ENCODE measurements at regions not wholly inside any gene's neighbourhood (a gene's known extent, or its start where the extent isn't known, plus 50 kb on each side); places are given as distances from the start of the nearest gene placed in this dataset.

DNA sequence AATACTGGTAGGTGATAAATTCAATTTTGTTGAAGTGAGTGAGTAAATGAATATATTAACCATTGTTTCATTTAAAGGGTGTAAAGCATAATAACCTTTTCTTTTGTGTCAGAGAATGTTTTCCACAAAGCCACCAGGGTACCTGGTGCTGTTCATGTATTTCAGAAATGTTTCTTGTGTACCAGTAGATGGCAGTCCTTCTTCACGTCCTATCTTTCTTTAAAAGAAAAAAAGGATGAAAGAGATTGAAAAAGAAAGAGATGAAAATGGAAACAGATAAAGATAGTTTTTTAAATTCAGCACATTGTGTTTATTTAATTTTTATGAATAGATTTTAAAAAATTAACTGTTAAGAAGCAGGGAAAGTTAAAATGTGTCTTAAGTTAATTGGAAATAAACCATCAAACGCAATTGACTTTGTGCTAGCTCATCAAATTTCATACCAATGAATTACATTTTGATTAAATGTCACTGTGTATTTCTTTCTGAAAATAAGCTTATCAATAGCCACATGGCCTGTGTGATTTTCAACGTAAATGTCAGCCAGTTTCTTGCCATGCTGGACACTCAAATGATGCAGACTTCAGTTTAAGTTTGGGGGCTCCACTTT is 65.5 kb upstream of the CHORDC1 start:
- TF ChIP-seq MXI1 (IDR thresholded peaks at IDR 0.05; ENCODE audit: low read depth, low read length) (no peak), TAF1 (IDR thresholded peaks at IDR 0.05; ENCODE audit: borderline replicate concordance, low read depth, low read length) (no peak), CHD2 (IDR thresholded peaks at IDR 0.05; ENCODE audit: low read length, partially characterized antibody) (no peak), NRF1 (IDR thresholded peaks at IDR 0.05; ENCODE audit: low read depth, low read length) (no peak), POLR2AphosphoS5 (IDR thresholded peaks at IDR 0.05; ENCODE audit: low read depth, low read length) (no peak)
- TF ChIP-seq, protein P1, sequence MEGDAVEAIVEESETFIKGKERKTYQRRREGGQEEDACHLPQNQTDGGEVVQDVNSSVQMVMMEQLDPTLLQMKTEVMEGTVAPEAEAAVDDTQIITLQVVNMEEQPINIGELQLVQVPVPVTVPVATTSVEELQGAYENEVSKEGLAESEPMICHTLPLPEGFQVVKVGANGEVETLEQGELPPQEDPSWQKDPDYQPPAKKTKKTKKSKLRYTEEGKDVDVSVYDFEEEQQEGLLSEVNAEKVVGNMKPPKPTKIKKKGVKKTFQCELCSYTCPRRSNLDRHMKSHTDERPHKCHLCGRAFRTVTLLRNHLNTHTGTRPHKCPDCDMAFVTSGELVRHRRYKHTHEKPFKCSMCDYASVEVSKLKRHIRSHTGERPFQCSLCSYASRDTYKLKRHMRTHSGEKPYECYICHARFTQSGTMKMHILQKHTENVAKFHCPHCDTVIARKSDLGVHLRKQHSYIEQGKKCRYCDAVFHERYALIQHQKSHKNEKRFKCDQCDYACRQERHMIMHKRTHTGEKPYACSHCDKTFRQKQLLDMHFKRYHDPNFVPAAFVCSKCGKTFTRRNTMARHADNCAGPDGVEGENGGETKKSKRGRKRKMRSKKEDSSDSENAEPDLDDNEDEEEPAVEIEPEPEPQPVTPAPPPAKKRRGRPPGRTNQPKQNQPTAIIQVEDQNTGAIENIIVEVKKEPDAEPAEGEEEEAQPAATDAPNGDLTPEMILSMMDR (IDR thresholded peaks at IDR 0.05): peak; percentile 73

Data from SK-N-SH (cell line).